HG03025 (cell line): ENCODE measurements at regions not wholly inside any gene's neighbourhood (a gene's known extent, or its start where the extent isn't known, plus 50 kb on each side); places are given as distances from the start of the nearest gene placed in this dataset.

Source experiments
- ATAC-seq: cut with Tn5 transposase; IDR thresholded peaks from one replicate; pipeline ENCODE4 v1.9.1; 2021; ENCODE audit warnings: mild to moderate bottlenecking, moderate library complexity; ENCODE audit not compliant: unreplicated experiment, low FRiP score

GRCh38 chr6:126526996-126527606, 187.2 kb downstream of the CENPW start:
- ATAC-seq = no peak

GRCh38 chr6:126529637-126530362, 189.9 kb downstream of the CENPW start:
- ATAC-seq = no peak

GRCh38 chr6:126530775-126531174, 190.9 kb downstream of the CENPW start:
- no peak for ATAC-seq

GRCh38 chr6:126531286-126531685, 191.4 kb downstream of the CENPW start:
- ATAC-seq = no peak

GRCh38 chr6:126531840-126532239, 191.9 kb downstream of the CENPW start:
- ATAC-seq = no peak

GRCh38 chr6:126534401-126534800, 194.5 kb downstream of the CENPW start:
- ATAC-seq = no peak

DNA sequence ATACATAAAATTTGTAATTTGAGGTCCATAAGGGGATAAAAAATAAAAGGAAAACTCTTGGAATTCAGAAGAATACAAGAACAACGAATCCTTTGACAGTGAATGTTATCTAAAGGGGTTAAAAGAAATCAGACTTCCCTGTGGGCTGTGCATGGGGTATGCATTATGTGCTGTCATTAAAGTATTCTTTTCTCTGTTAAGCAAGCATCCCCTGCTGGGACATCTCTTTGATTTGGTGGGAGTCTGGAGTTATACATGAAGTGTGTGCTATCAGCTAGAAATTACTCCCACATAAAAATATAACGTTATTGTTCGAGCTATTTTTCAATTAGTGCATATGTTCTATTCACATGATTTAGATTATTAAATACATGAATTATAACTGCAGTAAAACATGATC, 195.2 kb downstream of the CENPW start:
- ATAC-seq = no peak

DNA sequence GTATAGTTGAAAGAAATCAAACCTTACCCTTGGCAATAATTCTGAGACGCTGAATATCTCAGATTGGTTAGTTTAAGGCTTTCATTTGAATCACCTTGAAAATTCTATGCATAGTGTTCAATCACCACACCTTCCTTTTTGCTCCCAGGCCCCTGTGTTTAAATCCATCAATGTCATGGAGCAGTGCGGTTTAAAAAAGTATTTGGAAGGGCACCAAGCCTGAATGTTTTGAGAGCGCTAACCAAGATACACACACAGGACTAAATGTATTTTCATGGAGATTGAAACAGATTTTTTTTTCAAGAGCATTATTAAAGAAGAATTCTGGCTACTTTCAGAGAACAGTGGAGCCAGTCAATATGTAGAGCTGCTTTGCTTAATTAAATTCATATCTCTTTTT, 195.7 kb downstream of the CENPW start:
- ATAC-seq = no peak

DNA sequence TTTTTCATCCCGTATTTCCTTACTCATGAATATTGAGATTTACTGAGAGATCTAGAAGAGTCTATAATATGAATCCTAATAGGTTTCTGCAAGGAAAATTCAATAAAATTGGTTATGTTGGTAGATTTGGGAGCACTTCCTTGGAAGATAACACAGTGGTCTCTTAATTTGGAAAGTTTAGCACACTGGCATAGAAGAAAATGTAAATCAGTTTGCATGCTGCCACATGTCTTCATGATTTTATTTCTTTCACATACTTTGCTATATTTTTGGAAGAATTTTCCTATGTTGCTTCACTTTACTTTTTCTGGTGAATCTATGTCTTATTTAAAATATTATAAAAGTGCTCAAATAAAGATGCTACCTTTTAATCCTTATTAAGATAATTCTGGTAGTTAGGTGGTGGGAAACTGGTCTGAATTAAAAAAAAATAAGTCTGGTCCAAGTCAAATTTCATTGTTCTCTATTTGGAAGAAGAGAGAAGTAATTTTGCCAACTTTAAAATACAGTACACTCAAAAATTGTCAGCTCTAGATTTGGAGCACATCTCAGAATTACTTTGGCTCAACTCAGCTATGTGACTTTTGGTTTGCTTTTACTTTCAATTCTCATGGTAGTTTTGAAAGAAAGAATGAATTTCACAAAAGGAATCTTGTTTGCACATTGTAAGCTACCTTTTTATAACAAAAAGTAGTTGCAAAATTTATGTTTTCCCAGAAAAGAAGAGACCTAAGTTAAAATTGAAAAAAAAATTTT, 197.3 kb downstream of the CENPW start:
- no peak for ATAC-seq

- no peak for ATAC-seq
These were observed 199.1 kb downstream of the CENPW start for GRCh38 chr6:126539022-126539421.

DNA sequence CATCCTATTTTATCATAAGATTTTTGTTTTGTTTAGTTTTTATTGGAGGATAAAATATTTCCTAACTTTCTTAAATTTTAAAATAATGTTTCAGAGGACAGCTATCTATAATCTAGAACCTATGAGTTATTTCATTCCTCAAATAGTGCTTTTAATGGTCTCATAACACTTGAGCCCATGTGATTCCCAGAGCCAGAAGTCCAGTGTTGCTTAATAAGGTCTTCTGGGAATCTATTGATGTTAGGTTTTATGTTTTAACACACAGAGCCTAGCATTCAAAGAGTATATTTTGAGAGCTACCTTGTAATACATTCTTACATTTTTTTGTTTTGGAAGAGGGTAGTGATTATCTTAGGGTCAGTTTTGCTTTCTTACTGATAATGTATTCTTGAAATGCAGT, 200.2 kb downstream of the CENPW start:
- ATAC-seq = no peak

DNA sequence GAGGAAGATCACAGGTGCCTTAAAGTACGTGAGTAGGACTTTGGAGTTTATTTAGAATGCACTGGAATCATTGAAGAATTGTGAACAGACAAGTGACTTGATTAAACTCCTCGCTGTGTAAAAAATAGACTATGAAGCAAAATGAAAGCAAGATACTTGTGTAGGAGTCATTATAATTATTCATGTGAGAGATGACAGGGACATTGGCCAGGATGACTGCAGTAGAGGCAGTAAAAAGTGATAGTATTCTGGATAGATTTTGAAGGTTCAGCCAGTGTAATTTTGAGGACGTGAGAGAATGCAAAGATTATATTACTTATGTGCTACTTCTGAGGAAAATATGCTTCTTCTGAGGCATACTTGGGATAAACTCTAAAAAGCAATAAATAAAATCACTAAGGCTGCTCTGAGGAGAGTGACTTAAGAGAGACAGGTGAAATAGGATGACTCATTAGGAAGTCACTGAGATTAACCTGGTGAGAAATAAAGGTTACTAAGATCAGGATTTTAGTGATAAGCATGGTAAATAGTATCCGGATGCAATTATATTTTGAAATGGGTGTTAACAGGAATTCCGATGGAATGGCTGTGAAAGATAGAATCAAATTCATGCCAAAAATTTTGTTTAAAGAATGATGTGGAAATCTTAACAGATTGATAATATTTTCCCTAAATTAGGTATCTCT, 202.0 kb downstream of the CENPW start:
- ATAC-seq = no peak

GRCh38 chr6:126546541-126547120, 206.7 kb downstream of the CENPW start:
- no peak for ATAC-seq

DNA sequence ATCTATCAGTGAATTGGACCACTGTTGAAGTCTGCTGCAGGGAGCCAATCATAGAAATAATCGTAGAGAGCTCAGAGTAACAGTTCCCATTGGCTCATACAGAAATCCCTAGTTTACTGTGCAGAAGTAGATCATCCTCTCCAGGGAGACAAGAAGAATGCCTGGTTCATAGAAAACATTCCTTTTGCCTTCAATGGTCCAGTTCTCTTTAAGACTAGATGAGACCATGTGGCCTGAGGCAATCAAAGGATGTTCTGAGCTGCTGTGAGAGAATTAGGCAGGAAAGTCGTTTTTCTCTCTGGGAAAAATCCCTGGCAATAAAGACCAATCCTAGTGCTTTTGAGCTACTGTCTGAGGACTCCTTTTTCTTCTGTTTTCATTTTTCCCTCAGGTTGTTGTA, 208.4 kb downstream of the CENPW start:
- no peak for ATAC-seq

- ATAC-seq = no peak
These were observed 210.4 kb downstream of the CENPW start for GRCh38 chr6:126550323-126550722.

DNA sequence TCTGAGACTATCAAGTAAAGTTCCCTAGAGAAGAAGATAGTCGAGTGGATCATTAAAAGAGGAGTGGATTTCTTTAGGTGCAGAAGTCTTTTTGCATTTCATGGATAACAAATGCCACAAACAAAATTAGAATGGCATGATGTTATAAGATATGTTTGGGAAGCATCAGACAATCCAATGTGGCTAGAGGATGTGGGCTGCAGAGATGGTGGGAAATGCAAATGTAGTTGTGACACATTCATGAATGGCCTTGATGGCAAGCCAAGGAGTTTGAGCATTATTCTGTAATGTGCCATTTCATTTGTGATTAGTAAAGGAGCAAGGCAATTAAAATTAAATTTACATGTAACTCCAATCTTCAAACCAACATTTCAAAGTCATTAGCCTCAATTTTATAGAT, 211.9 kb downstream of the CENPW start:
- ATAC-seq = no peak

- no peak for ATAC-seq
These were observed 213.9 kb downstream of the CENPW start for GRCh38 chr6:126553854-126554253.

GRCh38 chr6:126570507-126570906, 230.6 kb downstream of the CENPW start:
- no peak for ATAC-seq

- no peak for ATAC-seq
These were observed 234.4 kb downstream of the CENPW start for GRCh38 chr6:126574301-126574700.

- no peak for ATAC-seq
These were observed 241.4 kb downstream of the CENPW start for GRCh38 chr6:126581316-126581715.
